ENCODE measurements at regions not wholly inside any gene's neighbourhood (a gene's known extent, or its start where the extent isn't known, plus 50 kb on each side); places are given as distances from the start of the nearest gene placed in this dataset.

- H3K36me3 Mint-ChIP-seq (ENCODE audit: low read depth) = no peaks in the 10 kb centered on the region
- peaks cover 2% of the 10 kb centered on the region for H3K27me3 Mint-ChIP-seq (ENCODE audit: low read depth)
- H3K27ac Mint-ChIP-seq = no peak overlapping the region
These were observed 77.4 kb upstream of the OSR1 start for GRCh38 chr2:19435815-19436214.

GRCh38 chr2:19434413-19434812, 76.0 kb upstream of the OSR1 start:
- intact Hi-C loops (cut with micrococcal nuclease) = no loop called here
- no peaks in the 10 kb centered on the region for H3K36me3 Mint-ChIP-seq (ENCODE audit: low read depth)
- H3K27ac Mint-ChIP-seq = no peak overlapping the region
- H3K4me1 Mint-ChIP-seq (ENCODE audit: low read depth) = no peaks in the 10 kb centered on the region
- H3K27me3 Mint-ChIP-seq (ENCODE audit: low read depth) = peaks cover 2% of the 10 kb centered on the region
- H3K9me3 Mint-ChIP-seq = no peaks in the 10 kb centered on the region
- DNase-seq (ENCODE audit: low spot score) = no peak
- H3K4me3 Mint-ChIP-seq (ENCODE audit: low read depth) = no peak overlapping the region

More at GRCh38 chr2:19435815-19436214, 77.4 kb upstream of the OSR1 start:
- intact Hi-C loops (cut with micrococcal nuclease) = no loop called here
- DNase-seq (ENCODE audit: low spot score) = no peak
- Mint-ChIP-seq H3K9me3 (no peaks in the 10 kb centered on the region), H3K4me3 (ENCODE audit: low read depth) (no peak overlapping the region), H3K4me1 (ENCODE audit: low read depth) (no peaks in the 10 kb centered on the region)

- H3K9me3 Mint-ChIP-seq = no peaks in the 10 kb centered on the region
- no peaks in the 10 kb centered on the region for H3K4me1 Mint-ChIP-seq (ENCODE audit: low read depth)
- peaks cover 7% of the 10 kb centered on the region for H3K27me3 Mint-ChIP-seq (ENCODE audit: low read depth)
- intact Hi-C loops (cut with micrococcal nuclease) = no loop called here
- H3K36me3 Mint-ChIP-seq (ENCODE audit: low read depth) = no peaks in the 10 kb centered on the region
- H3K27ac Mint-ChIP-seq = no peak overlapping the region
- no peak for DNase-seq (ENCODE audit: low spot score)
- no peak overlapping the region for H3K4me3 Mint-ChIP-seq (ENCODE audit: low read depth)
These were observed 68.5 kb upstream of the OSR1 start for GRCh38 chr2:19426941-19427340.

- no peak for DNase-seq (ENCODE audit: low spot score)
- Mint-ChIP-seq H3K27ac (no peak overlapping the region), H3K4me1 (ENCODE audit: low read depth) (no peaks in the 10 kb centered on the region), H3K4me3 (ENCODE audit: low read depth) (no peak overlapping the region), H3K27me3 (ENCODE audit: low read depth) (peaks cover 9% of the 10 kb centered on the region), H3K9me3 (no peaks in the 10 kb centered on the region), H3K36me3 (ENCODE audit: low read depth) (no peaks in the 10 kb centered on the region)
- intact Hi-C loops (cut with micrococcal nuclease) = no loop called here
These were observed 67.7 kb upstream of the OSR1 start for GRCh38 chr2:19426144-19426543.

GRCh38 chr2:19425419-19425818, 67.0 kb upstream of the OSR1 start:
- Mint-ChIP-seq H3K9me3 (no peaks in the 10 kb centered on the region), H3K4me3 (ENCODE audit: low read depth) (no peak overlapping the region), H3K27ac (no peak overlapping the region), H3K27me3 (ENCODE audit: low read depth) (peaks cover 9% of the 10 kb centered on the region), H3K4me1 (ENCODE audit: low read depth) (no peaks in the 10 kb centered on the region), H3K36me3 (ENCODE audit: low read depth) (no peaks in the 10 kb centered on the region)
- intact Hi-C loops (cut with micrococcal nuclease) = no loop called here
- DNase-seq (ENCODE audit: low spot score) = no peak

GRCh38 chr2:19419211-19419880, 60.9 kb upstream of the OSR1 start:
- H3K36me3 Mint-ChIP-seq (ENCODE audit: low read depth) = no peaks in the 10 kb centered on the region
- intact Hi-C loops (cut with micrococcal nuclease) = no loop called here
- H3K4me3 Mint-ChIP-seq (ENCODE audit: low read depth) = no peak overlapping the region
- no peaks in the 10 kb centered on the region for H3K9me3 Mint-ChIP-seq
- no peak for DNase-seq (ENCODE audit: low spot score)
- H3K4me1 Mint-ChIP-seq (ENCODE audit: low read depth) = no peaks in the 10 kb centered on the region
- no peak overlapping the region for H3K27ac Mint-ChIP-seq
- H3K27me3 Mint-ChIP-seq (ENCODE audit: low read depth) = peaks cover 8% of the 10 kb centered on the region

- no peak for DNase-seq (ENCODE audit: low spot score)
- Mint-ChIP-seq H3K9me3 (no peaks in the 10 kb centered on the region), H3K27me3 (ENCODE audit: low read depth) (peaks cover 4% of the 10 kb centered on the region), H3K27ac (no peak overlapping the region), H3K36me3 (ENCODE audit: low read depth) (no peaks in the 10 kb centered on the region), H3K4me3 (ENCODE audit: low read depth) (no peak overlapping the region), H3K4me1 (ENCODE audit: low read depth) (no peaks in the 10 kb centered on the region)
- intact Hi-C loops (cut with micrococcal nuclease) = no loop called here
These were observed 58.6 kb upstream of the OSR1 start for GRCh38 chr2:19416784-19417684.

- no peak for DNase-seq (ENCODE audit: low spot score)
- intact Hi-C loops (cut with micrococcal nuclease) = no loop called here
- Mint-ChIP-seq H3K36me3 (ENCODE audit: low read depth) (no peaks in the 10 kb centered on the region), H3K9me3 (no peaks in the 10 kb centered on the region), H3K4me3 (ENCODE audit: low read depth) (no peak overlapping the region), H3K4me1 (ENCODE audit: low read depth) (no peaks in the 10 kb centered on the region), H3K27me3 (ENCODE audit: low read depth) (peaks cover 2% of the 10 kb centered on the region), H3K27ac (no peak overlapping the region)
These were observed 57.7 kb upstream of the OSR1 start for GRCh38 chr2:19416083-19416482.

- no peaks in the 10 kb centered on the region for H3K9me3 Mint-ChIP-seq
- no peaks in the 10 kb centered on the region for H3K4me1 Mint-ChIP-seq (ENCODE audit: low read depth)
- H3K4me3 Mint-ChIP-seq (ENCODE audit: low read depth) = no peak overlapping the region
- no peaks in the 10 kb centered on the region for H3K27me3 Mint-ChIP-seq (ENCODE audit: low read depth)
- H3K36me3 Mint-ChIP-seq (ENCODE audit: low read depth) = no peaks in the 10 kb centered on the region
- no peak for DNase-seq (ENCODE audit: low spot score)
- intact Hi-C loops (cut with micrococcal nuclease) = no loop called here
- H3K27ac Mint-ChIP-seq = no peak overlapping the region
These were observed 50.6 kb upstream of the OSR1 start for GRCh38 chr2:19409046-19409445.

- Mint-ChIP-seq H3K4me1 (ENCODE audit: low read depth) (no peaks in the 10 kb centered on the region), H3K9me3 (no peaks in the 10 kb centered on the region), H3K36me3 (ENCODE audit: low read depth) (no peaks in the 10 kb centered on the region), H3K4me3 (ENCODE audit: low read depth) (no peak overlapping the region), H3K27me3 (ENCODE audit: low read depth) (no peaks in the 10 kb centered on the region), H3K27ac (no peak overlapping the region)
- no peak for DNase-seq (ENCODE audit: low spot score)
- intact Hi-C loops (cut with micrococcal nuclease) = no loop called here
These were observed 50.2 kb upstream of the OSR1 start for GRCh38 chr2:19408592-19408991.

Data from activated T-helper 2 cell treated with anti-CD3 and anti-CD28 coated beads, Interferon-gamma antibody, Interleukin-2, Interleukin-4, amounts not matched to agents 10 μg/mL and 5 μg/mL and 100 μg/mL, durations not matched to agents 14 hours and 24 hours and 36 hours (primary cell).